ENCODE measurements at regions not wholly inside any gene's neighbourhood (a gene's known extent, or its start where the extent isn't known, plus 50 kb on each side); places are given as distances from the start of the nearest gene placed in this dataset.
"Not testable (repeated sequence)": the region's sequence is repeated elsewhere in the genome, so short reads cannot be mapped to it uniquely, and the experiment has no call there.

DNA sequence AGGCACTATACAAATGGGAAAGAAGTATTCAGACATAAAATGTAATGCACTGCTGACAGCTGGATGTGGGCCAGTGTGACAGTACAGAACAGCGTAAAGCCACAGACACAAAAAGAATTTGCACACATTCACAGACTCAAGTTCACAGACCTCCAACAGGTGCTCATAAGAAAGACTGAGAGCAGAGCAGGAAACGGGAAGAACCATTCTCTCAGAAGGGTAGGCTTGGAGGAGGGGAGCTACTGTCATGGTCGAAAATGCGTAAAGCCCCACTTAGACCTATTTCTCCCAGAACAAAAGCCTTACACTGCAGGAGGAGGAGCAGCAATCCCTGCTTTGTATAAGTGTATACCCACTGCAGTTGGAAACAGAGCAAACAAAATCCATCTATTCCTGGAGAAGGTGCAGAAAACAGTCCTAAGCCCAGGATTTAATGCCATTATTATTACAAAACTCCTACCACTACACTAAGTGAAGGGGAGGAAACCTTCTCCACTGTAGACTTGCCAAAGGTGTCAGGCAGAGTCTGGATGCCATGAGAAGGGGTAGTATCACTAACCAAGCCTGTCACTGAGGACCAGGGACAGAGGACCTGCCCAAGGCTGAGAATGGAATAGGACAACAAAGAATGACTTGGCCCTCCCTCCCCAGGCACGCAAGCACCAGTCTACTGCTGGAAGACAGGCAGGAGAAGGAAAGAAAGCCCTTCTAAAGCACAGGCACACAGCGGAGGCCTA, 103.0 kb upstream of the FAM25C start:
- H3K9ac ChIP-seq (ENCODE audit: insufficient read depth in 1 of 2, low read length in 2 of 2); H3K27ac ChIP-seq (ENCODE audit: low read depth in 1 of 2, low read length in 1 of 2); H3K36me3 ChIP-seq (ENCODE audit: control insufficient read depth in 4 of 4, insufficient read depth in 4 of 4, low read length in 4 of 4); DNase-seq; ATAC-seq (ENCODE audit: insufficient read depth, low FRiP score); H3K4me3 ChIP-seq; H3K4me1 ChIP-seq (ENCODE audit: control insufficient read depth in 5 of 5, insufficient read depth in 5 of 5, low read length in 5 of 5); H3K27me3 ChIP-seq (ENCODE audit: control insufficient read depth in 3 of 3, insufficient read depth in 3 of 3, low read length in 2 of 3); H3K9me3 ChIP-seq (ENCODE audit: control insufficient read depth in 4 of 4, insufficient read depth in 3 of 4, low read length in 3 of 4): not testable (repeated sequence)
- 77 to 89% methylated on average over 4 to 6 of the region's 6 CpGs for WGBS, 2 donors

DNA sequence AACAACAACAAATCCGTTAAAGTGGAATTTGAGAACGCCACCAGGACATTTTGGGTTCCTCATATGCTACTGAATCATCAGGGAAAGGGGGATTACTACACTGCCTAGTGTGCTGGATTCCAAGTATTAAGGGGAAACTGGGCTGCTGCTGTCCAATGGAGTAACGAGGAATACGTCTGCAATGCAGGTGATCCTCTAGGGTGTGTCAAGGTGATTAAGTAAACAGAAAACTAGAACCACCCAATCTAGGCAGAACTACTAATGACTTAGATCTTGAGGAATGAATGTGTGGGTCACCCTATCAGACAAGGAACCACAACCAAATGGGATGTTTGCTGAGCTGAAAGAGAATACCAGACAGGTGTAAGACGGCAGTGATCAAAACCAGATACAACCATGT, 99.3 kb upstream of the FAM25C start:
- H3K27me3 ChIP-seq (ENCODE audit: control insufficient read depth in 3 of 3, insufficient read depth in 3 of 3, low read length in 2 of 3); H3K9ac ChIP-seq (ENCODE audit: insufficient read depth in 1 of 2, low read length in 2 of 2); H3K36me3 ChIP-seq (ENCODE audit: control insufficient read depth in 4 of 4, insufficient read depth in 4 of 4, low read length in 4 of 4); DNase-seq; ATAC-seq (ENCODE audit: insufficient read depth, low FRiP score); H3K9me3 ChIP-seq (ENCODE audit: control insufficient read depth in 4 of 4, insufficient read depth in 3 of 4, low read length in 3 of 4); H3K4me1 ChIP-seq (ENCODE audit: control insufficient read depth in 5 of 5, insufficient read depth in 5 of 5, low read length in 5 of 5); H3K4me3 ChIP-seq; H3K27ac ChIP-seq (ENCODE audit: low read depth in 1 of 2, low read length in 1 of 2): not testable (repeated sequence)
- 71 to 87% methylated on average over 3 of the region's 5 CpGs for WGBS, 2 donors

DNA sequence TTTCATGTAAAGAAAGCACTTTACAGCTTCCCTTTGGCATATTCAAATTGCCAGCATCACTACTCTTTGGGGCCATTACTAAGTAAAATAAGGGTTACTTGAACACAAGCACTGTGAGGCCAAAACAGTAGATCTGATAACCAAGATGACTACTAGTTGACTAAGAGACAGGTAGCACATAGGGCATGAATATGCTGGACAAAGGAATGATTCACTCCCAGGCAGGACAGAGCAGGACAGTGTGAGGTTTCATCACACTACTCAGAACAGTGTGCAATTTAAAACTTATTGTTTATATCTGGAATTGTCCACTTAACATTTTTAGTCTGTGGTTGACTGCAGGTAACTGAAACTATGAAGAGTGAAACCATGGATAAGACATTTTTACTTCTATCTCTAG, 91.1 kb upstream of the FAM25C start:
- H3K36me3 ChIP-seq (ENCODE audit: control insufficient read depth in 4 of 4, insufficient read depth in 4 of 4, low read length in 4 of 4); H3K9ac ChIP-seq (ENCODE audit: insufficient read depth in 1 of 2, low read length in 2 of 2); H3K4me3 ChIP-seq; H3K9me3 ChIP-seq (ENCODE audit: control insufficient read depth in 4 of 4, insufficient read depth in 3 of 4, low read length in 3 of 4); DNase-seq; H3K4me1 ChIP-seq (ENCODE audit: control insufficient read depth in 5 of 5, insufficient read depth in 5 of 5, low read length in 5 of 5); H3K27ac ChIP-seq (ENCODE audit: low read depth in 1 of 2, low read length in 1 of 2); ATAC-seq (ENCODE audit: insufficient read depth, low FRiP score); H3K27me3 ChIP-seq (ENCODE audit: control insufficient read depth in 3 of 3, insufficient read depth in 3 of 3, low read length in 2 of 3): not testable (repeated sequence)

DNA sequence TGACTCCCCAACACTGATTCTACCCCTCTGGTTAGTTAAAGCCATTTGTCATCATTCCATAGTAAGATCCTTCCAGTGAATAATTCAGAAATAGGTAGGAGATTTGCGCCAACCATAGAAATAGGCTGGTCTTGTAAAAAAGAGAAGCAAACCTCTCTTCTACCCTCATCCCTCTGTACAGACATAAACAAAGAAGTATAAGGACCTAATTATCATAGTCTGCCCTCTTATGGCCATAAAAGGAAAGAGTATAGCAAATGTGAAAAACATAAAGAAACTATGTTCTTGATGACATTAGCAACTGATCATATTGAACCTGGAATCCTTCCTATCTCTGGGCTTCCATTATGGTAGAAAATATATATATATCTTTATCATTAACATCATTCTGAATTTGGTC, 88.5 kb upstream of the FAM25C start:
- not testable (repeated sequence) for DNase-seq; H3K4me1 ChIP-seq (ENCODE audit: control insufficient read depth in 5 of 5, insufficient read depth in 5 of 5, low read length in 5 of 5); H3K9ac ChIP-seq (ENCODE audit: insufficient read depth in 1 of 2, low read length in 2 of 2); H3K4me3 ChIP-seq; H3K27ac ChIP-seq (ENCODE audit: low read depth in 1 of 2, low read length in 1 of 2); ATAC-seq (ENCODE audit: insufficient read depth, low FRiP score); H3K36me3 ChIP-seq (ENCODE audit: control insufficient read depth in 4 of 4, insufficient read depth in 4 of 4, low read length in 4 of 4); H3K9me3 ChIP-seq (ENCODE audit: control insufficient read depth in 4 of 4, insufficient read depth in 3 of 4, low read length in 3 of 4); H3K27me3 ChIP-seq (ENCODE audit: control insufficient read depth in 3 of 3, insufficient read depth in 3 of 3, low read length in 2 of 3)
- WGBS, 2 donors = 95 to 96% methylated on average over 1 of the region's 1 CpG

DNA sequence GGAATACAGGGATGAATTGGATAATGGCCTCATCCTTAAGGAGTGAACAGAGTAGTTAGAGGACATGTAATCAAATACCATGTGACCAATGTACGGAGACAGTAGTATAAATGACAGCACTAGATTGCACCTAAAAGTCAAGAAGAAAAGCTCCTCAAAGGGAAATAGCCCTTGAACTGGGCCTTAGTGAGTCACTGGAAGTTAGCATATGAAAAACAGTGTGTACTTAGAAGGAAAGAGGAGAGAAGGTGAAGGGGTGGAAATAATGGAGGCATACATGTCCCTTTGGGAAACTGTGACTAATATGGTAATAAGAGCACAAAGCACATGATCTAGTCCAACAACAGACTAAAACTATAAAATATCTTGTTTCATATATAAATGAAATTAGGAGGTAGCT, 84.9 kb upstream of the FAM25C start:
- H3K4me1 ChIP-seq (ENCODE audit: control insufficient read depth in 5 of 5, insufficient read depth in 5 of 5, low read length in 5 of 5); DNase-seq; H3K27me3 ChIP-seq (ENCODE audit: control insufficient read depth in 3 of 3, insufficient read depth in 3 of 3, low read length in 2 of 3); H3K36me3 ChIP-seq (ENCODE audit: control insufficient read depth in 4 of 4, insufficient read depth in 4 of 4, low read length in 4 of 4); H3K9me3 ChIP-seq (ENCODE audit: control insufficient read depth in 4 of 4, insufficient read depth in 3 of 4, low read length in 3 of 4); ATAC-seq (ENCODE audit: insufficient read depth, low FRiP score); H3K27ac ChIP-seq (ENCODE audit: low read depth in 1 of 2, low read length in 1 of 2); H3K9ac ChIP-seq (ENCODE audit: insufficient read depth in 1 of 2, low read length in 2 of 2); H3K4me3 ChIP-seq: not testable (repeated sequence)
- WGBS, 2 donors = no CpG with 5 or more reads among the region's 1 CpG

DNA sequence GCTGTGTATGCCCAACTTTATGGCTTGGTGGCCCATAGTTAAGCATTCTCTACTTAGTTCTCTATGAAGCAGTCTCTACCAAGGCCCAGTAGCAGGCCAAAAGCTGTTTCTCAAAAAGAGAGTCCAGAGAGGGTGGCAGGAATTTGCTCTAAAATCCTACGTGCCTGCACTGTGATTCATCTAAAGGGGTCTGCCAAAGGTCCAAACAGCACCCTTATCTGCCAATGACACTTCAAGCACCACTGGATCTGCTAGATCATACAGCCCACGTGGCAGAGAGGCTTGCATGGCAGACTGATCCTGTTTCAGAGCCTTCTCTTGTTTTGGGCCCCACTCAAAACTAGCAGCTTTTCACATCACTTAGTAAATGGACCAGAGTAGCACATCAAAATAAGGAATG, 71.6 kb upstream of the FAM25C start:
- WGBS, 2 donors = no CpG with 5 or more reads among the region's 2 CpGs
- H3K27ac ChIP-seq (ENCODE audit: low read depth in 1 of 2, low read length in 1 of 2); H3K4me1 ChIP-seq (ENCODE audit: control insufficient read depth in 5 of 5, insufficient read depth in 5 of 5, low read length in 5 of 5); ATAC-seq (ENCODE audit: insufficient read depth, low FRiP score); H3K27me3 ChIP-seq (ENCODE audit: control insufficient read depth in 3 of 3, insufficient read depth in 3 of 3, low read length in 2 of 3); H3K9me3 ChIP-seq (ENCODE audit: control insufficient read depth in 4 of 4, insufficient read depth in 3 of 4, low read length in 3 of 4); DNase-seq; H3K9ac ChIP-seq (ENCODE audit: insufficient read depth in 1 of 2, low read length in 2 of 2); H3K4me3 ChIP-seq; H3K36me3 ChIP-seq (ENCODE audit: control insufficient read depth in 4 of 4, insufficient read depth in 4 of 4, low read length in 4 of 4): not testable (repeated sequence)

DNA sequence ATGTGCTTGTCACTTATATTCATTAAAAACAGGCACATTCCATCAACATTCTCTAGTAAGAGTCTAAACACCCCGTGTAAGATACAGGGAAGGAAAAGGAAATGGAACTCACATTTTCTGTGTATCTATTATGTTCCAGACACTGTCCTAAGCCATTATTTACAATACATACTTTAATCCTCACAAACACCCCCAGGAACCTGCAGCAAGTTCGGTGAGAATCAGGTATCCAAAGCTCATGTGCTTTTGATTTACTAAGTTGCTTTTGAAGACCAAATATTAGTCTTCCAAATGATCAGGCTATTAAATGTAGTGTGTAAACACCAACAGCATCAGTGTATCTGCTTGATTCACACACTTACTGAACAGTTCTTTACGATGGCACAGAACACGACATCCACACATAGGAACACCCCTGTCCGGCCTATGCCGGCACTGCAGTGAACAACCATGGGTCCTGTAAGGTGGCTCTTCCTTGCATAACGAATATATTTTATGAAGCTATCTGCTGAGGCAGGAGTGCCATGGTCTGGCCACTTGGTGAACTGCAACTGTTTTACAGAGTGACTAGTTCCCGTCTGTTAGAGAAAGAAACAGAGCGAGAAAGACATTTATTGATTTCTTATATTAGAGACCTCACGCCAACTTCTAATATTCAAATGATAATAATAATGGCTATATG, 64.5 kb upstream of the FAM25C start:
- H3K4me3 ChIP-seq; H3K9ac ChIP-seq (ENCODE audit: insufficient read depth in 1 of 2, low read length in 2 of 2); H3K4me1 ChIP-seq (ENCODE audit: control insufficient read depth in 5 of 5, insufficient read depth in 5 of 5, low read length in 5 of 5); DNase-seq; H3K36me3 ChIP-seq (ENCODE audit: control insufficient read depth in 4 of 4, insufficient read depth in 4 of 4, low read length in 4 of 4); H3K27ac ChIP-seq (ENCODE audit: low read depth in 1 of 2, low read length in 1 of 2); H3K9me3 ChIP-seq (ENCODE audit: control insufficient read depth in 4 of 4, insufficient read depth in 3 of 4, low read length in 3 of 4); H3K27me3 ChIP-seq (ENCODE audit: control insufficient read depth in 3 of 3, insufficient read depth in 3 of 3, low read length in 2 of 3): not testable (repeated sequence)
- peak; percentile 87 for ATAC-seq (ENCODE audit: insufficient read depth, low FRiP score)
- WGBS, 2 donors = no CpG with 5 or more reads among the region's 10 CpGs

DNA sequence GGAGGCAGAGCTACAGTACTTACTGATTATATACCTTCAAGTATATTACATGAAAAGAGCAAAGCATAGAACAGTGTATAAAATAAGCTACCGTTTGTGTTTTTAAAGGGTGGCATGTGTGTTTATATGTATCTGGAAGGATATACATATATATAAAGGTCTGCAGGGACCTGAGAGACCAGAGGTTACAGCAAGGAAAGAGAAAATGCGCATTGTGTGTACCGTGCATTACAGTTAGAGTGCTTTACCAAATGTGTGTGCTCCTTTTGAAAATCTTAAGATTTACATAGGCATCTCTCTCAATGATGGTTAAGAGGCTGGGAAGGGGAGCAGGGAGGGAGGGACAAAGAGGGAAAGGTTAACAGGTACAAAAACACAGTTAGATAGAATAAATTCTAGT, 55.8 kb upstream of the FAM25C start:
- H3K4me1 ChIP-seq (ENCODE audit: control insufficient read depth in 5 of 5, insufficient read depth in 5 of 5, low read length in 5 of 5); H3K27ac ChIP-seq (ENCODE audit: low read depth in 1 of 2, low read length in 1 of 2); H3K27me3 ChIP-seq (ENCODE audit: control insufficient read depth in 3 of 3, insufficient read depth in 3 of 3, low read length in 2 of 3); DNase-seq; ATAC-seq (ENCODE audit: insufficient read depth, low FRiP score); H3K4me3 ChIP-seq; H3K9ac ChIP-seq (ENCODE audit: insufficient read depth in 1 of 2, low read length in 2 of 2); H3K9me3 ChIP-seq (ENCODE audit: control insufficient read depth in 4 of 4, insufficient read depth in 3 of 4, low read length in 3 of 4); H3K36me3 ChIP-seq (ENCODE audit: control insufficient read depth in 4 of 4, insufficient read depth in 4 of 4, low read length in 4 of 4): not testable (repeated sequence)
- 78 to 98% methylated on average over 3 of the region's 3 CpGs for WGBS, 2 donors

All from lung (tissue), 9 donors.